H1 (cell line): ENCODE measurements at regions not wholly inside any gene's neighbourhood (a gene's known extent, or its start where the extent isn't known, plus 50 kb on each side); places are given as distances from the start of the nearest gene placed in this dataset.

Experiments
- KDM1A ChIP-seq: fragments of 200-600, 300-600 bp; sonication (generic); IDR thresholded peaks from 2 replicates; pipeline ENCODE4 v1.7.1; 2016; ENCODE audit warnings: mild to moderate bottlenecking, low read length, borderline replicate concordance
- SIN3A ChIP-seq, 2 experiments: IDR thresholded peaks in 1 of 2; conservative IDR thresholded peaks in 1 of 2; 2 replicates each; pipeline ENCODE4 v1.6.1; 2011 to 2012; ENCODE audit warnings: low read length in 2 of 2, improper control_type of control experiment in 1 of 2, low read depth in 1 of 2, mild to moderate bottlenecking in 1 of 2
- SIRT6 ChIP-seq: IDR thresholded peaks from one replicate; pipeline ENCODE4 v1.7.1; 2012; ENCODE audit warnings: low read length, inconsistent platforms
- SRF ChIP-seq: IDR thresholded peaks from 2 replicates; pipeline ENCODE4 v1.6.1; 2011; ENCODE audit warnings: mild to moderate bottlenecking, low read depth, low read length, moderate library complexity
- TBP ChIP-seq: IDR thresholded peaks from 2 replicates; pipeline ENCODE4 v1.6.1; 2011; ENCODE audit warnings: low read depth, low read length, improper control_type of control experiment

GRCh38 chr3:55367384-55367783, 119.7 kb downstream of the WNT5A start (continued):
- no peak for TF ChIP-seq TBP
- no peak for TF ChIP-seq SRF
- no peak for TF ChIP-seq KDM1A
- TF ChIP-seq SIRT6, result no peak
- no peak for TF ChIP-seq SIN3A (conservative IDR thresholded peaks at IDR 0.05 in 1 of 2, IDR thresholded peaks at IDR 0.05 in 1 of 2; ENCODE audit: low read depth in 1 of 2, low read length in 2 of 2)
